ENCODE measurements at regions not wholly inside any gene's neighbourhood (a gene's known extent, or its start where the extent isn't known, plus 50 kb on each side); places are given as distances from the start of the nearest gene placed in this dataset.

GRCh38 chr14:39733741-39734140 is 301.5 kb upstream of the FBXO33 start:
- no peak overlapping the region for H3K4me3 Mint-ChIP-seq

DNA sequence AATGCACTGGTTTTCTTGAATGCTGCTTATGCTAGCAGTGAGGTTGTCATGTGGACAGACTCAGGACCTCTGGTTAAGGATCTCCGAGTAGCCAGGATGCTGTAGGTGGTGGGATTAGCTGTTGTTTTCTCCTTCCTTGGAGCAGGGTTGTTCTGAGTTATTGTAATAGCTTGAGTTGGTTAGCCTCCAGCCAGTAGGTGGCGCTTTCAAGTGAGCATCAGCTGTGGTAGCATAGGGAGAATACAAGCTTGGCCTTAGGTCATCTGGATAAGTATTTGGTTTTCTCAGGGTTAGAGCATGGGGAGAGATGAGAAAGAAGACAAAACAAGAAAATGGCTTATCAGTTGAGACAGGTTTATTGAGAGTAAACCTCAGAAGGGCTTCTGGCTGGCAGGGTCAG is 299.7 kb upstream of the FBXO33 start:
- Mint-ChIP-seq H3K27me3 (ENCODE audit: low read depth) (no peaks in the 10 kb centered on the region), H3K9me3 (peaks cover 3% of the 10 kb centered on the region), H3K4me1 (peaks cover 6% of the 10 kb centered on the region), H3K36me3 (ENCODE audit: low read depth) (no peaks in the 10 kb centered on the region), H3K27ac (ENCODE audit: unreplicated experiment) (no peak overlapping the region), H3K4me3 (no peak overlapping the region)
- peak; percentile 30 for TF ChIP-seq CTCF (conservative IDR thresholded peaks at IDR 0.05)
- DNase-seq (ENCODE audit: low read depth, low spot score): no peak

More at GRCh38 chr14:39733741-39734140, 301.5 kb upstream of the FBXO33 start:
- no peak for DNase-seq (ENCODE audit: low read depth, low spot score)
- H3K27ac Mint-ChIP-seq (ENCODE audit: unreplicated experiment): no peak overlapping the region
- TF ChIP-seq CTCF (conservative IDR thresholded peaks at IDR 0.05): no peak
- H3K9me3 Mint-ChIP-seq: peaks cover 7% of the 10 kb centered on the region
- no peaks in the 10 kb centered on the region for H3K27me3 Mint-ChIP-seq (ENCODE audit: low read depth)
- H3K4me1 Mint-ChIP-seq: peaks cover 6% of the 10 kb centered on the region
- H3K36me3 Mint-ChIP-seq (ENCODE audit: low read depth): no peaks in the 10 kb centered on the region

GRCh38 chr14:39726563-39726962 is 294.3 kb upstream of the FBXO33 start:
- peaks cover 3% of the 10 kb centered on the region for H3K9me3 Mint-ChIP-seq
- DNase-seq (ENCODE audit: low read depth, low spot score): no peak
- H3K4me1 Mint-ChIP-seq: no peaks in the 10 kb centered on the region
- H3K27ac Mint-ChIP-seq (ENCODE audit: unreplicated experiment): no peak overlapping the region
- H3K4me3 Mint-ChIP-seq: no peak overlapping the region
- no peak for TF ChIP-seq CTCF (conservative IDR thresholded peaks at IDR 0.05)
- no peaks in the 10 kb centered on the region for H3K36me3 Mint-ChIP-seq (ENCODE audit: low read depth)
- H3K27me3 Mint-ChIP-seq (ENCODE audit: low read depth): no peaks in the 10 kb centered on the region

DNA sequence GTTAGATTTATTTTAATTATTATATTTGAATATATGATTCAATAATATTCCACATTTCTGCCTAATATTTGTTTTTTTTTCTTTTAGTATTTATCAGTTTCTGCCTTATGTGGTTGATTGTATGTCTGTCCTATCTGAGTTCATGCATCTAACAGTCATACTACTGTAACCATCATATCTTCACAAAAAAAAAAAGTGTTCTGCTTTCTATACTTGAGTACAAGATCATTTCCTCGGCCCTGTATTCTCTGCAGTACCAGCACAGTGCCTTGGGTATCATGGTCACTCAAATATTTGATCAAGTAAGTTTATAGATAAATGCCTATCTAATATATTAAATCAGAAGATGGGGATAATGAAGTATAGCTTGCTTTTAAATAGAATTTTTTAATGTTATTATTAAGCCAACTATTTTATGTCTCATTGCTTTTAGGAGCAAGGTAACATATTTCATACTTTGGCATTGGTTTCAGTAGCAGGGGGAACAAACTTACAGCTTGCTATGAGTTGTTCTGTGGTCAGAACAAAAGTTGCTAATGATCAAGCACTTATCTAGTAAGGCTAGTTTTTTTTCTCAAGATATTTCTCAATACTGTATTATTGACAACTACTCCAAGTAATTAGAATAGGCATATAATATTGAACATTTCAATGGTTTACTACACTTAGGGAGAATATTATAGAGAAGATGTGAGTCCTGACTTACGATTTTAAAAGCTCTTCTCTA is 290.5 kb upstream of the FBXO33 start:
- H3K4me3 Mint-ChIP-seq: no peak overlapping the region
- H3K27me3 Mint-ChIP-seq (ENCODE audit: low read depth): no peaks in the 10 kb centered on the region
- no peak overlapping the region for H3K27ac Mint-ChIP-seq (ENCODE audit: unreplicated experiment)
- no peaks in the 10 kb centered on the region for H3K4me1 Mint-ChIP-seq
- no peaks in the 10 kb centered on the region for H3K9me3 Mint-ChIP-seq
- no peaks in the 10 kb centered on the region for H3K36me3 Mint-ChIP-seq (ENCODE audit: low read depth)
- TF ChIP-seq CTCF (conservative IDR thresholded peaks at IDR 0.05): no peak
- DNase-seq (ENCODE audit: low read depth, low spot score): no peak

DNA sequence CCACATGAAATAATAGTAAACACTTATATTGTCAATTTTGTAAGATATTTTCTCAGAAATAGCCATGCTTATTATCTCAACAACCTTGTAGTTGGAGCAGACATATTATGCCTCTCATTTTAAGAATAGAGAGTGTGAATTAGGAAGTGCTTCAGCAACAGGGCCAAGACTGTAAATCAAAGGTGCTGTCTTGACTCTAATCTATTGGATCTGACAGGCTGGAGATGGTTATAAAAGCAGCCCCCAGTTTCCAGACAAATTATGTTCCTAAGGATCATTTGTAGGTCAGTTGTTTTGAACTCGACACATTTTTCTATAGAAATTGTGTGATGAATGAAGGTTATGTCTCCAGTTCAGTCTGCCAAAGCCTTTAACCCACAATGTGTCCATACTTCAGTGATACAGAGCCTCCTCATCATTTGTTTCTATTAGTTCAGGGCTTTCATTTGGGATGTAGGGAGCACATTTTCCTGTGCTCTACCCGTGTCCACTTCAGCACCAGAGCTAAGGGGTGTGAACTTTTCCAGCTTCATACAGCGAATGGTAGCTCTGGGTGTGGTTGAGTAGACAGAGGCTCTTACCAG is 284.8 kb upstream of the FBXO33 start:
- TF ChIP-seq CTCF (conservative IDR thresholded peaks at IDR 0.05): no peak
- H3K27ac Mint-ChIP-seq (ENCODE audit: unreplicated experiment): no peak overlapping the region
- no peaks in the 10 kb centered on the region for H3K4me1 Mint-ChIP-seq
- no peak for DNase-seq (ENCODE audit: low read depth, low spot score)
- H3K27me3 Mint-ChIP-seq (ENCODE audit: low read depth): no peaks in the 10 kb centered on the region
- no peaks in the 10 kb centered on the region for H3K36me3 Mint-ChIP-seq (ENCODE audit: low read depth)
- no peak overlapping the region for H3K4me3 Mint-ChIP-seq
- H3K9me3 Mint-ChIP-seq: peaks cover 2% of the 10 kb centered on the region

Data from neural crest cell (in vitro differentiated cells).